K562 (cell line): ENCODE measurements at regions not wholly inside any gene's neighbourhood (a gene's known extent, or its start where the extent isn't known, plus 50 kb on each side); places are given as distances from the start of the nearest gene placed in this dataset.

Source experiments
- ATAC-seq: fragments of 200-7000 bp; cut with Tn5 transposase; 3 replicates; pipeline ENCODE4 v1.9.1; 2020; ENCODE audit warnings: moderate library complexity
- BruUV-seq: library from RNA; stranded (reverse); fragments of 400-500 nt; replicated peaks from 2 replicates; lab custom pipeline; 2021; lab: Mats Ljungman, UMichigan
- CTCF ChIA-PET: fragments of 300-600 bp; formaldehyde crosslinking; extraction: SDS; loops from one replicate; lab custom pipeline; 2021; ENCODE audit warnings: low intra/inter-chr PET ratio; lab: Yijun Ruan, JAX
- POLR2A ChIA-PET: fragments of 300-600, 350-650 bp; sonication (Branson Sonifier 250); formaldehyde crosslinking; extraction: SDS; loops from one replicate; lab custom pipeline; 2021; ENCODE audit warnings: antibody characterized with exemption, inconsistent platforms; lab: Yijun Ruan, JAX
- DNase-seq, 4 experiments: peaks; one replicate each; pipeline versions ENCODE4 v3.0.0 to v3.0.0-alpha.2; 2011 to 2018; ENCODE audit warnings: low spot score in 3 of 4, mixed read lengths in 3 of 4; ENCODE audit errors: extremely low read depth in 1 of 4
- FAIRE-seq: peaks from 2 replicates; lab custom pipeline; 2011; peaks lifted over from hg19 to GRCh38; lab: Jason Lieb, UNC
- H2AFZ ChIP-seq: 2 replicates; pipeline ENCODE4 v1.6.0; 2011; ENCODE audit warnings: low read depth, low read length, control low read depth, inconsistent platforms
- H3K27ac ChIP-seq: fragments of 200-600 bp; 3 replicates; pipeline ENCODE4 v1.8.0; 2011; ENCODE audit warnings: low read depth, mild to moderate bottlenecking, control low read depth, inconsistent platforms, low read length, moderate library complexity, mixed read lengths; ENCODE audit errors: extremely low read depth
- H3K27me3 ChIP-seq, 2 experiments: fragments of 300-600 bp in 1 of 2; 2 replicates in 1 of 2; 3 replicates in 1 of 2; pipeline versions ENCODE4 v1.6.0 to v1.8.0; 2011; ENCODE audit warnings: inconsistent platforms in 2 of 2, low read length in 2 of 2, mild to moderate bottlenecking in 1 of 2, mixed read lengths in 1 of 2, moderate library complexity in 1 of 2; ENCODE audit not compliant: control insufficient read depth in 2 of 2, insufficient read depth in 2 of 2
- H3K36me3 ChIP-seq: fragments of 300-600 bp; 3 replicates; pipeline ENCODE4 v1.8.0; 2011; ENCODE audit warnings: mild to moderate bottlenecking, low read length, inconsistent platforms; ENCODE audit not compliant: control insufficient read depth, insufficient read depth
- H3K4me1 ChIP-seq, 2 experiments: fragments of 200-600 bp in 1 of 2; replicated peaks in 1 of 2; 2 replicates in 1 of 2; 3 replicates in 1 of 2; pipeline versions ENCODE4 v1.5.1 to v1.8.0; 2011; ENCODE audit warnings: inconsistent platforms in 2 of 2, low read length in 2 of 2, mild to moderate bottlenecking in 1 of 2, mixed read lengths in 1 of 2, moderate library complexity in 1 of 2; ENCODE audit not compliant: control insufficient read depth in 2 of 2, insufficient read depth in 2 of 2
- H3K4me2 ChIP-seq: 2 replicates; pipeline ENCODE4 v1.6.1; 2011; ENCODE audit warnings: low read length, control low read depth, inconsistent platforms, mixed read lengths; ENCODE audit not compliant: insufficient read depth
- H3K4me3 ChIP-seq: fragments of 200-600 bp; sonication (generic), shearing (Covaris generic); 2 replicates; pipeline ENCODE4 v1.5.1; 2016; ENCODE audit warnings: control low read depth, inconsistent platforms
- H3K79me2 ChIP-seq: fragments of 200-600 bp; 3 replicates; pipeline ENCODE4 v1.8.0; 2011; ENCODE audit warnings: low read length, inconsistent platforms; ENCODE audit not compliant: control insufficient read depth, insufficient read depth
- H3K9ac ChIP-seq, 2 experiments: 2 replicates each; pipeline versions ENCODE4 v1.6.0 to v1.6.1; 2011; ENCODE audit warnings: low read depth in 2 of 2, low read length in 2 of 2, control low read depth in 1 of 2, inconsistent platforms in 1 of 2, mild to moderate bottlenecking in 1 of 2, mixed read lengths in 1 of 2; ENCODE audit not compliant: insufficient read depth in 1 of 2
- H3K9me1 ChIP-seq: one replicate; pipeline ENCODE4 v1.6.0; 2011; ENCODE audit warnings: inconsistent platforms, mild to moderate bottlenecking, low read length, moderate library complexity; ENCODE audit not compliant: control insufficient read depth, insufficient read depth
- H3K9me3 ChIP-seq: replicated peaks from 2 replicates; pipeline ENCODE4 v1.5.1; 2011; ENCODE audit warnings: low read depth, low read length, inconsistent platforms; ENCODE audit not compliant: control insufficient read depth, insufficient read depth
- H4K20me1 ChIP-seq: replicated peaks from 2 replicates; pipeline ENCODE4 v1.6.1; 2011; ENCODE audit warnings: low read length, inconsistent platforms, mixed read lengths; ENCODE audit not compliant: control insufficient read depth, insufficient read depth
- ARID1B ChIP-seq: fragments of 450-650 bp; IDR thresholded peaks from 2 replicates; pipeline ENCODE4 v1.6.1; 2016; ENCODE audit warnings: antibody characterized with exemption, mild to moderate bottlenecking, inconsistent platforms
- CBX8 ChIP-seq: fragments of 200-600 bp; sonication (generic); IDR thresholded peaks from 2 replicates; pipeline ENCODE4 v1.6.1; 2012; ENCODE audit warnings: borderline replicate concordance, mixed run types, low read depth, mild to moderate bottlenecking, moderate library complexity, mixed read lengths, low read length, control low read depth, inconsistent platforms; ENCODE audit not compliant: poor library complexity, severe bottlenecking; ENCODE audit errors: extremely low read depth
- GTF2A2 ChIP-seq: IDR thresholded peaks from 2 replicates; pipeline ENCODE4 v1.6.1; 2016; ENCODE audit warnings: mild to moderate bottlenecking, missing genetic modification characterization, missing compliant biosample characterization
- NFIX ChIP-seq: fragments of 250-450 bp; sonication (Bioruptor Pico); IDR thresholded peaks from 2 replicates; pipeline ENCODE4 v1.4.0; 2020; ENCODE audit warnings: low read depth, mild to moderate bottlenecking, moderate library complexity
- NR3C1 ChIP-seq: sonication (generic); formaldehyde crosslinking; IDR thresholded peaks from 2 replicates; pipeline ENCODE4 v1.8.1; 2022; ENCODE audit warnings: missing genetic modification reagents
- PCBP1 ChIP-seq: fragments of 200-400 bp; formaldehyde crosslinking; IDR thresholded peaks from 2 replicates; pipeline ENCODE4 v1.6.1; 2018; ENCODE audit warnings: mild to moderate bottlenecking, low read depth, low read length; ENCODE audit not compliant: poor library complexity, severe bottlenecking
- SETDB1 ChIP-seq: IDR thresholded peaks from one replicate; pipeline ENCODE4 v1.6.1; 2012; ENCODE audit warnings: low read length, control low read depth, inconsistent platforms
- STAT6 ChIP-seq: sonication (generic); formaldehyde crosslinking; IDR thresholded peaks from 2 replicates; pipeline ENCODE4 v1.8.1; 2023; ENCODE audit warnings: mild to moderate bottlenecking, missing genetic modification reagents
- ZNF311 ChIP-seq: fragments of 250-450 bp; sonication (Bioruptor Pico); IDR thresholded peaks from 2 replicates; pipeline ENCODE4 v1.4.0; 2020; ENCODE audit warnings: mild to moderate bottlenecking, moderate library complexity
- WGBS: fragments of 100-300 bp; shearing (Covaris generic); methylation state at CpG from one replicate; pipeline ENCODE4 v1.1.6; 2016; ENCODE audit warnings: low coverage, mixed read lengths; ENCODE audit not compliant: insufficient coverage; ENCODE audit errors: missing lambda C conversion rate; 5-methylcytosine and 5-hydroxymethylcytosine counted together
- in situ Hi-C: fragments of 300-500 bp; cut with MboI; formaldehyde crosslinking; loops from 4 replicates; pipeline ENCODE4 v1.15.0; 2018; ENCODE audit warnings: inconsistent platforms, mixed read lengths
- intact Hi-C: fragments of 100-400 bp; cut with micrococcal nuclease; formaldehyde crosslinking; loops from 2 replicates; pipeline ENCODE4 v1.14.2; 2022

- H3K4me1 ChIP-seq = no peaks in the 10 kb centered on the region
- no peaks in the 10 kb centered on the region for H3K9me3 ChIP-seq
- no peak overlapping the region for H3K27ac ChIP-seq
- no peak for FAIRE-seq
- BruUV-seq = no TSS peak
- H3K4me3 ChIP-seq = no peak overlapping the region
- no peak for TF ChIP-seq ZNF311 (CRISPR knock-in tag)
- TF ChIP-seq CBX8 = no peak
- no peak for TF ChIP-seq ARID1B
- TF ChIP-seq NFIX (CRISPR knock-in tag) = no peak
- no peak for TF ChIP-seq NR3C1 (CRISPR knock-in tag)
- no peak for TF ChIP-seq GTF2A2 (tag)
- TF ChIP-seq SETDB1 = no peak
- TF ChIP-seq PCBP1 = no peak
- TF ChIP-seq STAT6 = no peak
- H3K79me2 ChIP-seq = no peaks in the 10 kb centered on the region
- no peak overlapping the region for H2AFZ ChIP-seq
- POLR2A ChIA-PET = no interaction called here
- 0 out of 5 replicates have a peak, but pooled peaks cover 0 to 2% of the 10 kb centered on the region in 2 experiments for H3K27me3 ChIP-seq
- ATAC-seq = no peak
- DNase-seq = no peak
- intact Hi-C loops = no loop called here
- H4K20me1 ChIP-seq = no peaks in the 10 kb centered on the region
- in situ Hi-C loops = no loop called here
- CTCF ChIA-PET = no interaction called here
- H3K9me1 ChIP-seq = no peaks in the 10 kb centered on the region
- H3K4me2 ChIP-seq = no peak overlapping the region
- no peak overlapping the region for H3K9ac ChIP-seq
- no peaks in the 10 kb centered on the region for H3K36me3 ChIP-seq
- 0% methylated on average over 6 of the region's 6 CpGs for WGBS
These were observed 144.3 kb upstream of the SULF2 start for GRCh38 chr20:47929368-47930115.
